Upper lobe of right lung (tissue), 1 donor: ENCODE measurements at regions not wholly inside any gene's neighbourhood (a gene's known extent, or its start where the extent isn't known, plus 50 kb on each side); places are given as distances from the start of the nearest gene placed in this dataset.
A peak's percentile ranks its signal among the peaks of the same experiment; 100 is the strongest.

Experiments used
- ATAC-seq: fragments of 200-7000 bp; cut with Tn5 transposase; one replicate; pipeline ENCODE4 v1.9.1; 2020; ENCODE audit warnings: mild to moderate bottlenecking, moderate library complexity
- DNase-seq: peaks from one replicate; pipeline ENCODE4 v3.0.0-alpha.2; 2020
- H3K27ac ChIP-seq: fragments of 200-600 bp; one replicate; pipeline ENCODE4 v1.8.0; 2022
- H3K27me3 ChIP-seq: fragments of 200-600 bp; one replicate; pipeline ENCODE4 v1.8.0; 2022; ENCODE audit warnings: mild to moderate bottlenecking
- H3K36me3 ChIP-seq: fragments of 200-600 bp; one replicate; pipeline ENCODE4 v1.8.0; 2022
- H3K4me1 ChIP-seq: fragments of 200-600 bp; one replicate; pipeline ENCODE4 v1.8.0; 2022
- H3K4me3 ChIP-seq: fragments of 200-600 bp; one replicate; pipeline ENCODE4 v1.8.0; 2022; ENCODE audit warnings: mild to moderate bottlenecking
- H3K9me3 ChIP-seq: fragments of 200-600 bp; one replicate; pipeline ENCODE4 v1.8.0; 2022
- intact Hi-C: fragments of 100-400 bp; cut with DNase I; formaldehyde crosslinking; loops from one replicate; pipeline ENCODE4 v1.11.0; 2022
- TF ChIP-seq, protein P1 (sequence below): fragments of 200-600 bp; IDR thresholded peaks from one replicate; pipeline ENCODE4 v1.8.0; 2022; ENCODE audit warnings: antibody characterized with exemption
- donor health status: DM: no; HTN: yes; CAD: no; lungs with severe emphysema.

GRCh38 chr9:88722753-88723152, 187.8 kb downstream of the NXNL2 start:
- intact Hi-C loops, result no loop called here
- Histone ChIP-seq H3K27me3 (no peaks in the 10 kb centered on the region), H3K27ac (no peak overlapping the region), H3K4me1 (no peaks in the 10 kb centered on the region), H3K36me3 (no peaks in the 10 kb centered on the region), H3K9me3 (no peaks in the 10 kb centered on the region), H3K4me3 (no peak overlapping the region)
- DNase-seq (no peak), ATAC-seq (peak; percentile 16)
- TF ChIP-seq, protein P1, sequence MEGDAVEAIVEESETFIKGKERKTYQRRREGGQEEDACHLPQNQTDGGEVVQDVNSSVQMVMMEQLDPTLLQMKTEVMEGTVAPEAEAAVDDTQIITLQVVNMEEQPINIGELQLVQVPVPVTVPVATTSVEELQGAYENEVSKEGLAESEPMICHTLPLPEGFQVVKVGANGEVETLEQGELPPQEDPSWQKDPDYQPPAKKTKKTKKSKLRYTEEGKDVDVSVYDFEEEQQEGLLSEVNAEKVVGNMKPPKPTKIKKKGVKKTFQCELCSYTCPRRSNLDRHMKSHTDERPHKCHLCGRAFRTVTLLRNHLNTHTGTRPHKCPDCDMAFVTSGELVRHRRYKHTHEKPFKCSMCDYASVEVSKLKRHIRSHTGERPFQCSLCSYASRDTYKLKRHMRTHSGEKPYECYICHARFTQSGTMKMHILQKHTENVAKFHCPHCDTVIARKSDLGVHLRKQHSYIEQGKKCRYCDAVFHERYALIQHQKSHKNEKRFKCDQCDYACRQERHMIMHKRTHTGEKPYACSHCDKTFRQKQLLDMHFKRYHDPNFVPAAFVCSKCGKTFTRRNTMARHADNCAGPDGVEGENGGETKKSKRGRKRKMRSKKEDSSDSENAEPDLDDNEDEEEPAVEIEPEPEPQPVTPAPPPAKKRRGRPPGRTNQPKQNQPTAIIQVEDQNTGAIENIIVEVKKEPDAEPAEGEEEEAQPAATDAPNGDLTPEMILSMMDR, result peak; percentile 28

GRCh38 chr9:88723751-88724150, 188.8 kb downstream of the NXNL2 start:
- ATAC-seq (no peak), DNase-seq (no peak)
- no peaks in the 10 kb centered on the region for H3K27me3 ChIP-seq
- no peaks in the 10 kb centered on the region for H3K4me1 ChIP-seq
- intact Hi-C loops, result no loop called here
- no peaks in the 10 kb centered on the region for H3K36me3 ChIP-seq
- H3K9me3 ChIP-seq, result no peaks in the 10 kb centered on the region
- no peak overlapping the region for H3K4me3 ChIP-seq
- H3K27ac ChIP-seq, result no peak overlapping the region
- TF ChIP-seq, protein P1, result no peak

- Histone ChIP-seq H3K4me1 (no peaks in the 10 kb centered on the region), H3K4me3 (no peak overlapping the region), H3K27ac (no peak overlapping the region), H3K36me3 (no peaks in the 10 kb centered on the region), H3K27me3 (no peaks in the 10 kb centered on the region), H3K9me3 (no peaks in the 10 kb centered on the region)
- ATAC-seq, result no peak
- TF ChIP-seq, protein P1, result no peak
- no peak for DNase-seq
- intact Hi-C loops, result no loop called here
Observed at GRCh38 chr9:88724331-88724730, 189.4 kb downstream of the NXNL2 start.

DNA sequence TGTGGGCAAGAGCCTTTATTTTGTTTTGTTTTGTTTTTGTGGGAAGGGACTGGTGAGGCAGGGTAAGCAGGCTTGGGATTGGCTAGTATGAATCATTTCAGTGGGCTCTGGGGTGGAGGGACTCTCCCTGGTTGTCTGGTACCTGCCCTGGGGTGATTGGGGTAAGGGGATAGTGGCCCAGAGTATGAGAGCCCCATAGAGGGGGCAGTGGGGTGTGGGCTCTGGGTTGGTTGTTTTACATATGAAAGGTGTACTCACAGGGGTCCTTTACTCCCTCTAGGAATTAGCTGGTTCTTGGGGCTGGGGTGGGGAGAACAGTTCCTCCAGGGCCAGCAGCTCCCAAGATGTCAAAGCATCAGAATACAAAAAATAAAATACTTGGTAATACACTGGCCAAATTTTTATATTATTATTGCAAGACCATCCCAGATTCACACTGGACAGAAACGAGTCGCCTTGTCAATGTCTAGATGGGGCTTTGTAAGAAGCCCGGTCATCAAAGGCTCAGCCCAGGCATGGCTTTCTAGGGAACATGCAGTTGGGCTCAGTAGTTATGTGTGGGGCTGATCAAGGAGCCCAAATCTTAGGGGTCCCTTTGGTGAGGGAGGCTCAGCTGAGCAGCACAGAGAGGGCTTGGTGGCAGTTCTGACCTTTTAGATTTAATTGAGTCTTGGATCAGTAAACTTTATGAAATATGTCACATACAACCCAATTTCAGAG, 190.5 kb downstream of the NXNL2 start:
- ATAC-seq (no peak), DNase-seq (no peak)
- Histone ChIP-seq H3K36me3 (no peaks in the 10 kb centered on the region), H3K27ac (no peak overlapping the region), H3K4me1 (no peaks in the 10 kb centered on the region), H3K4me3 (no peak overlapping the region), H3K27me3 (no peaks in the 10 kb centered on the region), H3K9me3 (no peaks in the 10 kb centered on the region)
- intact Hi-C loops, result no loop called here
- TF ChIP-seq, protein P1, result no peak

- ATAC-seq, result no peak
- H3K4me3 ChIP-seq, result no peak overlapping the region
- DNase-seq, result no peak
- intact Hi-C loops, result no loop called here
- no peak overlapping the region for H3K27ac ChIP-seq
- no peaks in the 10 kb centered on the region for H3K4me1 ChIP-seq
- H3K27me3 ChIP-seq, result no peaks in the 10 kb centered on the region
- H3K9me3 ChIP-seq, result no peaks in the 10 kb centered on the region
- no peaks in the 10 kb centered on the region for H3K36me3 ChIP-seq
- TF ChIP-seq, protein P1, result no peak
Observed at GRCh38 chr9:88726803-88727202, 191.8 kb downstream of the NXNL2 start.

DNA sequence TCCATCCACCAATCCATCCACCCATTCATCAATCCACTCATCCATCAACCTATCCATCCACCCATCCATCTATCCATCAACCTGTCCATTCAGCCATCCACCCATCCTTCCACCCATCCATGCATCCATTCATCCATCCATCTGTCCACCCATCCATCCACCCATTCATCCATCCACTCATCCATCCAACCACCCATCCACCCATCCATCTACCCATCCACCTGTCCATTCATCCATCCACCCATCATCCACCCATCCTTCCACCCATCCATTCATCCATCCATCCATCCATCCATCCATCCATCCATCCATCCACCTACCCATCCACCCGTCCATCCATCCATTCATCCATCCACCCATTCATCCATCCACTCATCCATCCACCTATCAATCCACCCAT, 195.8 kb downstream of the NXNL2 start:
- intact Hi-C loops, result no loop called here
- TF ChIP-seq, protein P1, result no peak

More for the DNA sequence above, 195.8 kb downstream of the NXNL2 start:
- ATAC-seq (no peak), DNase-seq (no peak)
- no peak overlapping the region for H3K27ac ChIP-seq
- H3K36me3 ChIP-seq, result no peaks in the 10 kb centered on the region
- H3K4me1 ChIP-seq, result no peaks in the 10 kb centered on the region
- no peaks in the 10 kb centered on the region for H3K9me3 ChIP-seq
- H3K4me3 ChIP-seq, result no peak overlapping the region
- H3K27me3 ChIP-seq, result no peaks in the 10 kb centered on the region
